ENCODE measurements at regions not wholly inside any gene's neighbourhood (a gene's known extent, or its start where the extent isn't known, plus 50 kb on each side); places are given as distances from the start of the nearest gene placed in this dataset.

GRCh38 chr7:3094701-3095445, 51.2 kb upstream of the CARD11 start:
- no peak for DNase-seq (ENCODE audit: low read depth)
- TF ChIP-seq, protein P1, sequence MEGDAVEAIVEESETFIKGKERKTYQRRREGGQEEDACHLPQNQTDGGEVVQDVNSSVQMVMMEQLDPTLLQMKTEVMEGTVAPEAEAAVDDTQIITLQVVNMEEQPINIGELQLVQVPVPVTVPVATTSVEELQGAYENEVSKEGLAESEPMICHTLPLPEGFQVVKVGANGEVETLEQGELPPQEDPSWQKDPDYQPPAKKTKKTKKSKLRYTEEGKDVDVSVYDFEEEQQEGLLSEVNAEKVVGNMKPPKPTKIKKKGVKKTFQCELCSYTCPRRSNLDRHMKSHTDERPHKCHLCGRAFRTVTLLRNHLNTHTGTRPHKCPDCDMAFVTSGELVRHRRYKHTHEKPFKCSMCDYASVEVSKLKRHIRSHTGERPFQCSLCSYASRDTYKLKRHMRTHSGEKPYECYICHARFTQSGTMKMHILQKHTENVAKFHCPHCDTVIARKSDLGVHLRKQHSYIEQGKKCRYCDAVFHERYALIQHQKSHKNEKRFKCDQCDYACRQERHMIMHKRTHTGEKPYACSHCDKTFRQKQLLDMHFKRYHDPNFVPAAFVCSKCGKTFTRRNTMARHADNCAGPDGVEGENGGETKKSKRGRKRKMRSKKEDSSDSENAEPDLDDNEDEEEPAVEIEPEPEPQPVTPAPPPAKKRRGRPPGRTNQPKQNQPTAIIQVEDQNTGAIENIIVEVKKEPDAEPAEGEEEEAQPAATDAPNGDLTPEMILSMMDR (IDR thresholded peaks at IDR 0.05; ENCODE audit: low read length, missing control alignments) = no peak
- H3K4me3 ChIP-seq (replicated peaks; ENCODE audit: low read depth, low read length) = no peak overlapping the region

- H3K4me3 ChIP-seq (replicated peaks; ENCODE audit: low read depth, low read length) = no peak overlapping the region
- DNase-seq (ENCODE audit: low read depth) = no peak
- TF ChIP-seq, protein P1 (IDR thresholded peaks at IDR 0.05; ENCODE audit: low read length, missing control alignments) = no peak
Observed at GRCh38 chr7:3097734-3098133, 54.1 kb upstream of the CARD11 start.

- DNase-seq (ENCODE audit: low read depth) = no peak
- no peak overlapping the region for H3K4me3 ChIP-seq (replicated peaks; ENCODE audit: low read depth, low read length)
- TF ChIP-seq, protein P1 (IDR thresholded peaks at IDR 0.05; ENCODE audit: low read length, missing control alignments) = no peak
Observed at GRCh38 chr7:3102159-3102558, 58.5 kb upstream of the CARD11 start.

DNA sequence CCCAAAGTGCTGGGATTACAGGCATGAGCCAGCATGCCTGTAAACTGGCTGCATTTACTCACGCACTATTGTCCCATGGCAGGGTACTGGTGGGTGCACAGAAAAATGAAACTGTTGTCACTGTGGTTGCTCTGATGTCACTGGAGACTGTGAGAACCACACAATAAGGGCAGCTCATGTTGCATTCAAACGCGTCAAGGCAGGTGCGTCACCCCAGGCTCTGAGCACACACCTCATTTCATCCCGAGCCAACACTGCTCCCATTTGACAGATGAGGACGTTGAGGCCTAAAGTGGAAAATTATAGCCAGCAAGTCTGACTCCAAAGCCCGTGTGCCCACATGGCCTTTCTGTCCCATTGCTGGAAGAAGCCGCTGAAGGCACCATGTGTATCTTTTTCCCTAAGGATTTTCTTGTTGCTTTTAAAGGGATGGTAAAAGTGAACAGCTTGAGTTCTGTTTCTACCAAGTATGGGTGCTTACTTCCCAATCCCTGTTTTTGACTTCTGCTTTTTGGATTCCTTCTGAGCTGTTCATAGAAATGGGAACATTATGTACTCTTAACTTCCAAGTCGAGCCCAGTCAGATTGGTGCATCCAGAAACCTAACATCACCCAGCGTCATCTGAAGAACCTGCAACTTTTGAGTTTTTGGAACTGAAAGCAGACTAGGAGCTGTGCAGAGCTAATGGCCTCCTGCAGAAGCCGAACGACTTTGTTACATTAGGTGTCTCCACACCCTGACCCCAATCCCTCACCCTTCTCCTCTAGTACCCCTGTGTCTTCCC, 60.1 kb upstream of the CARD11 start:
- no peak for DNase-seq (ENCODE audit: low read depth)
- H3K4me3 ChIP-seq (replicated peaks; ENCODE audit: low read depth, low read length) = no peak overlapping the region
- TF ChIP-seq, protein P1 (IDR thresholded peaks at IDR 0.05; ENCODE audit: low read length, missing control alignments) = no peak

- TF ChIP-seq, protein P1 (IDR thresholded peaks at IDR 0.05; ENCODE audit: low read length, missing control alignments) = no peak
- H3K4me3 ChIP-seq (replicated peaks; ENCODE audit: low read depth, low read length) = no peak overlapping the region
Observed at GRCh38 chr7:3105856-3106255, 62.2 kb upstream of the CARD11 start.

GRCh38 chr7:3106361-3106826, 62.7 kb upstream of the CARD11 start:
- TF ChIP-seq, protein P1 (IDR thresholded peaks at IDR 0.05; ENCODE audit: low read length, missing control alignments) = no peak
- DNase-seq (ENCODE audit: low read depth) = no peak
- H3K4me3 ChIP-seq (replicated peaks; ENCODE audit: low read depth, low read length) = no peak overlapping the region

More at GRCh38 chr7:3105856-3106255, 62.2 kb upstream of the CARD11 start:
- no peak for DNase-seq (ENCODE audit: low read depth)
